Mesodermal cell (in vitro differentiated cells): ENCODE measurements at regions not wholly inside any gene's neighbourhood (a gene's known extent, or its start where the extent isn't known, plus 50 kb on each side); places are given as distances from the start of the nearest gene placed in this dataset.

Source experiments
- H3K27ac ChIP-seq: 2 replicates; pipeline ENCODE4 v1.7.0; 2013; ENCODE audit warnings: mild to moderate bottlenecking, low read depth, low read length, moderate library complexity; ENCODE audit not compliant: severe bottlenecking
- H3K36me3 ChIP-seq: 2 replicates; pipeline ENCODE4 v1.7.1; 2013; ENCODE audit warnings: mild to moderate bottlenecking, low read length, moderate library complexity; ENCODE audit not compliant: control insufficient read depth, insufficient read depth
- H3K4me1 ChIP-seq: one replicate; pipeline ENCODE4 v1.7.1; 2013; ENCODE audit warnings: mild to moderate bottlenecking, low read length; ENCODE audit not compliant: insufficient read depth, control insufficient read depth, poor library complexity, severe bottlenecking
- H3K4me3 ChIP-seq: 2 replicates; pipeline ENCODE4 v1.7.0; 2013; ENCODE audit warnings: low read length, control low read depth, mild to moderate bottlenecking; ENCODE audit not compliant: insufficient read depth, poor library complexity, severe bottlenecking; ENCODE audit errors: extremely low read depth
- H3K9me3 ChIP-seq: 2 replicates; pipeline ENCODE4 v1.7.1; 2013; ENCODE audit warnings: mild to moderate bottlenecking, low read length, moderate library complexity; ENCODE audit not compliant: control insufficient read depth
- WGBS, 2 experiments: methylation state at CpG; one replicate each; pipeline ENCODE4 v1.1.5; 2013; ENCODE audit warnings: missing lambda C conversion rate in 2 of 2; ENCODE audit not compliant: insufficient coverage in 2 of 2; 5-methylcytosine and 5-hydroxymethylcytosine counted together

- Histone ChIP-seq H3K4me3 (no peak overlapping the region), H3K9me3 (peaks cover 8% of the 10 kb centered on the region), H3K27ac (no peak overlapping the region), H3K36me3 (no peaks in the 10 kb centered on the region), H3K4me1 (no peaks in the 10 kb centered on the region)
These were observed 412.3 kb upstream of the TBL1XR1 start for GRCh38 chr3:177609613-177610012.

GRCh38 chr3:177610262-177610661 lies 413.0 kb upstream of the TBL1XR1 start:
- Histone ChIP-seq H3K36me3 (no peaks in the 10 kb centered on the region), H3K4me1 (no peaks in the 10 kb centered on the region), H3K4me3 (no peak overlapping the region), H3K27ac (no peak overlapping the region), H3K9me3 (peaks cover 6% of the 10 kb centered on the region)
- WGBS, 2 experiments = 38% methylated on average over 1 of the region's 2 CpGs; no CpG with 5 or more reads in 1 of the 2 experiments

GRCh38 chr3:177610686-177611633 lies 413.7 kb upstream of the TBL1XR1 start:
- Histone ChIP-seq H3K27ac (no peak overlapping the region), H3K4me3 (no peak overlapping the region), H3K9me3 (no peaks in the 10 kb centered on the region), H3K36me3 (no peaks in the 10 kb centered on the region), H3K4me1 (no peaks in the 10 kb centered on the region)
- WGBS, 2 experiments = 100% methylated on average over 1 to 2 of the region's 5 CpGs

- no peaks in the 10 kb centered on the region for H3K36me3 ChIP-seq
- 71 to 88% methylated on average over 5 of the region's 6 CpGs for whole genome bisulfite sequencing, 2 experiments
- no peak overlapping the region for H3K27ac ChIP-seq
- no peak overlapping the region for H3K4me3 ChIP-seq
- no peaks in the 10 kb centered on the region for H3K4me1 ChIP-seq
- H3K9me3 ChIP-seq = no peaks in the 10 kb centered on the region
These were observed 414.6 kb upstream of the TBL1XR1 start for GRCh38 chr3:177611752-177612334.

- H3K9me3 ChIP-seq = no peaks in the 10 kb centered on the region
- H3K4me3 ChIP-seq = no peak overlapping the region
- no peak overlapping the region for H3K27ac ChIP-seq
- no peaks in the 10 kb centered on the region for H3K4me1 ChIP-seq
- no peaks in the 10 kb centered on the region for H3K36me3 ChIP-seq
These were observed 416.6 kb upstream of the TBL1XR1 start for GRCh38 chr3:177613901-177614300.

GRCh38 chr3:177615015-177615414 lies 417.7 kb upstream of the TBL1XR1 start:
- 100% methylated on average over 1 of the region's 2 CpGs; no CpG with 5 or more reads in 1 of the 2 experiments for WGBS, 2 experiments
- no peak overlapping the region for H3K4me3 ChIP-seq
- H3K36me3 ChIP-seq = no peaks in the 10 kb centered on the region
- no peaks in the 10 kb centered on the region for H3K4me1 ChIP-seq
- H3K27ac ChIP-seq = no peak overlapping the region
- no peaks in the 10 kb centered on the region for H3K9me3 ChIP-seq

- 91 to 100% methylated on average over 2 to 6 of the region's 8 CpGs for WGBS, 2 experiments
- H3K9me3 ChIP-seq = no peaks in the 10 kb centered on the region
- no peak overlapping the region for H3K4me3 ChIP-seq
- H3K27ac ChIP-seq = no peak overlapping the region
- H3K36me3 ChIP-seq = no peaks in the 10 kb centered on the region
- no peaks in the 10 kb centered on the region for H3K4me1 ChIP-seq
These were observed 421.8 kb upstream of the TBL1XR1 start for GRCh38 chr3:177618873-177619733.

GRCh38 chr3:177620073-177620472 lies 422.8 kb upstream of the TBL1XR1 start:
- no peaks in the 10 kb centered on the region for H3K9me3 ChIP-seq
- no peak overlapping the region for H3K27ac ChIP-seq
- 91 to 100% methylated on average over 1 to 4 of the region's 9 CpGs for WGBS, 2 experiments
- H3K36me3 ChIP-seq = no peaks in the 10 kb centered on the region
- no peaks in the 10 kb centered on the region for H3K4me1 ChIP-seq
- no peak overlapping the region for H3K4me3 ChIP-seq

- H3K27ac ChIP-seq = no peak overlapping the region
- H3K36me3 ChIP-seq = no peaks in the 10 kb centered on the region
- WGBS, 2 experiments = 83 to 86% methylated on average over 1 of the region's 1 CpG
- no peak overlapping the region for H3K4me3 ChIP-seq
- no peaks in the 10 kb centered on the region for H3K4me1 ChIP-seq
- H3K9me3 ChIP-seq = no peaks in the 10 kb centered on the region
These were observed 425.2 kb upstream of the TBL1XR1 start for GRCh38 chr3:177622520-177622919.

GRCh38 chr3:177622982-177623617 lies 425.8 kb upstream of the TBL1XR1 start:
- no peak overlapping the region for H3K27ac ChIP-seq
- H3K36me3 ChIP-seq = no peaks in the 10 kb centered on the region
- H3K4me3 ChIP-seq = no peak overlapping the region
- WGBS, 2 experiments = 96 to 100% methylated on average over 3 to 5 of the region's 5 CpGs
- no peaks in the 10 kb centered on the region for H3K4me1 ChIP-seq
- no peaks in the 10 kb centered on the region for H3K9me3 ChIP-seq
